GM12878 (cell line): ENCODE measurements at regions not wholly inside any gene's neighbourhood (a gene's known extent, or its start where the extent isn't known, plus 50 kb on each side); places are given as distances from the start of the nearest gene placed in this dataset.

Source experiments
- ATAC-seq: fragments of 200-7000 bp; cut with Tn5 transposase; 3 replicates; pipeline ENCODE4 v1.9.1; 2020; ENCODE audit warnings: mild to moderate bottlenecking, moderate library complexity
- BruUV-seq: library from RNA; stranded (reverse); fragments of 400-500 nt; replicated peaks from 2 replicates; lab custom pipeline; 2021; lab: Mats Ljungman, UMichigan
- CTCF ChIA-PET: fragments of 300-600 bp; sonication (Branson Sonifier 250); formaldehyde crosslinking; extraction: SDS; loops from one replicate; lab custom pipeline; 2021; ENCODE audit warnings: inconsistent platforms; lab: Yijun Ruan, JAX
- POLR2A ChIA-PET: fragments of 350-600 bp; formaldehyde crosslinking; extraction: SDS; loops from one replicate; lab custom pipeline; 2021; ENCODE audit warnings: inconsistent platforms; lab: Charles Lee
- RAD21 ChIA-PET: fragments of 300-600 bp; sonication (Branson Sonifier 250); formaldehyde crosslinking; loops from one replicate; lab custom pipeline; 2023; ENCODE audit warnings: antibody characterized with exemption; ENCODE audit not compliant: unreplicated experiment; lab: Charles Lee
- SMC1A ChIA-PET: fragments of 300-600 bp; sonication (Branson Sonifier 250); formaldehyde crosslinking; loops from one replicate; lab custom pipeline; 2023; ENCODE audit not compliant: unreplicated experiment, uncharacterized antibody; lab: Charles Lee
- DNase-seq: peaks from one replicate; pipeline ENCODE4 v3.0.0-alpha.2; 2011; ENCODE audit warnings: low read depth, low spot score
- FAIRE-seq: peaks from 3 replicates; lab custom pipeline; 2011; peaks lifted over from hg19 to GRCh38; lab: Jason Lieb, UNC
- H2AFZ ChIP-seq: 2 replicates; pipeline ENCODE4 v1.6.0; 2011; ENCODE audit warnings: low read depth, low read length, control low read depth; ENCODE audit not compliant: control insufficient read depth
- H3K27ac ChIP-seq: 2 replicates; pipeline ENCODE4 v1.5.1; 2011; ENCODE audit warnings: control low read depth; ENCODE audit not compliant: control insufficient read depth, insufficient read depth
- H3K27me3 ChIP-seq, 2 experiments: replicated peaks in 1 of 2; 2 replicates each; pipeline versions ENCODE4 v1.6.0 to v1.6.1; 2011; ENCODE audit warnings: low read length in 1 of 2; ENCODE audit not compliant: control insufficient read depth in 2 of 2, insufficient read depth in 2 of 2
- H3K36me3 ChIP-seq, 2 experiments: 2 replicates each; pipeline ENCODE4 v1.5.1; 2011; ENCODE audit warnings: low read length in 1 of 2; ENCODE audit not compliant: control insufficient read depth in 2 of 2, insufficient read depth in 2 of 2
- H3K4me1 ChIP-seq: 2 replicates; pipeline ENCODE4 v1.6.1; 2011; ENCODE audit warnings: mild to moderate bottlenecking, low read length, moderate library complexity, mixed read lengths; ENCODE audit not compliant: control insufficient read depth, insufficient read depth
- H3K4me2 ChIP-seq: 2 replicates; pipeline ENCODE4 v1.6.0; 2011; ENCODE audit warnings: control low read depth; ENCODE audit not compliant: control insufficient read depth, insufficient read depth
- H3K4me3 ChIP-seq: fragments of 200-600 bp; sonication (generic); 2 replicates; pipeline ENCODE4 v1.5.1; 2016
- H3K79me2 ChIP-seq: 2 replicates; pipeline ENCODE4 v1.6.0; 2011; ENCODE audit warnings: low read length; ENCODE audit not compliant: control insufficient read depth, insufficient read depth
- H3K9ac ChIP-seq: 2 replicates; pipeline ENCODE4 v1.8.0; 2011; ENCODE audit warnings: low read length, control low read depth, mixed read lengths; ENCODE audit not compliant: control insufficient read depth, insufficient read depth
- H3K9me3 ChIP-seq: replicated peaks from 3 replicates; pipeline ENCODE4 v1.5.1; 2011; ENCODE audit warnings: mild to moderate bottlenecking, low read length; ENCODE audit not compliant: control insufficient read depth, insufficient read depth
- H4K20me1 ChIP-seq: 2 replicates; pipeline ENCODE4 v1.6.0; 2011; ENCODE audit not compliant: control insufficient read depth, insufficient read depth
- ASH2L ChIP-seq: fragments of 300-600, 200-600 bp; sonication (generic); IDR thresholded peaks from 2 replicates; pipeline ENCODE4 v1.6.1; 2017; ENCODE audit warnings: low read depth, mild to moderate bottlenecking, borderline replicate concordance
- ATF2 ChIP-seq: IDR thresholded peaks from 2 replicates; pipeline ENCODE4 v1.6.1; 2012; ENCODE audit warnings: low read length, inconsistent platforms
- BCL11A ChIP-seq: IDR thresholded peaks from 2 replicates; pipeline ENCODE4 v1.6.1; 2011; ENCODE audit warnings: low read depth, low read length
- ESRRA ChIP-seq: IDR thresholded peaks from 2 replicates; pipeline ENCODE4 v1.6.1; 2012; ENCODE audit warnings: mild to moderate bottlenecking, low read length, improper control_type of control experiment
- MAX ChIP-seq: IDR thresholded peaks from 2 replicates; pipeline ENCODE4 v1.6.1; 2012; ENCODE audit warnings: low read depth, low read length, improper control_type of control experiment
- NR2C2 ChIP-seq: IDR thresholded peaks from 2 replicates; pipeline ENCODE4 v1.6.1; 2011; ENCODE audit warnings: borderline replicate concordance, low read depth; ENCODE audit not compliant: control insufficient read depth, insufficient read length
- POU2F2 ChIP-seq: IDR thresholded peaks from 3 replicates; pipeline ENCODE4 v1.6.1; 2011; ENCODE audit warnings: low read depth, mild to moderate bottlenecking, low read length, borderline replicate concordance
- SIN3A ChIP-seq: IDR thresholded peaks from 2 replicates; pipeline ENCODE4 v1.6.1; 2012; ENCODE audit warnings: low read depth, low read length, improper control_type of control experiment
- SUZ12 ChIP-seq: fragments of 200-600 bp; sonication (generic); IDR thresholded peaks from one replicate; pipeline ENCODE4 v1.6.1; 2018; ENCODE audit warnings: antibody characterized with exemption, mild to moderate bottlenecking; ENCODE audit not compliant: unreplicated experiment
- TCF12 ChIP-seq: IDR thresholded peaks from 2 replicates; pipeline ENCODE4 v1.6.1; 2011; ENCODE audit warnings: low read depth, mild to moderate bottlenecking, low read length
- YBX1 ChIP-seq: fragments of 450-650 bp; IDR thresholded peaks from 2 replicates; pipeline ENCODE4 v1.6.1; 2016; ENCODE audit warnings: antibody characterized with exemption
- WGBS: methylation state at CpG from one replicate; pipeline ENCODE4 v1.1.6; 2016; ENCODE audit warnings: low lambda C conversion rate; ENCODE audit not compliant: insufficient replicate concordance, insufficient coverage; ENCODE audit errors: missing lambda C conversion rate; 5-methylcytosine and 5-hydroxymethylcytosine counted together
- in situ Hi-C: fragments of 300-500 bp; cut with MboI; formaldehyde crosslinking; loops from 9 replicates; pipeline ENCODE4 v1.14.3; 2018; ENCODE audit warnings: mixed read lengths
- intact Hi-C: fragments of 100-400 bp; cut with micrococcal nuclease; formaldehyde crosslinking; loops from one replicate; pipeline ENCODE4 v1.14.2; 2022; ENCODE audit not compliant: unreplicated experiment
- TF ChIP-seq, protein P1 (sequence below): fragments of 150-350 bp; IDR thresholded peaks from 2 replicates; pipeline ENCODE4 v1.6.1; 2016; ENCODE audit warnings: low read depth, low read length

DNA sequence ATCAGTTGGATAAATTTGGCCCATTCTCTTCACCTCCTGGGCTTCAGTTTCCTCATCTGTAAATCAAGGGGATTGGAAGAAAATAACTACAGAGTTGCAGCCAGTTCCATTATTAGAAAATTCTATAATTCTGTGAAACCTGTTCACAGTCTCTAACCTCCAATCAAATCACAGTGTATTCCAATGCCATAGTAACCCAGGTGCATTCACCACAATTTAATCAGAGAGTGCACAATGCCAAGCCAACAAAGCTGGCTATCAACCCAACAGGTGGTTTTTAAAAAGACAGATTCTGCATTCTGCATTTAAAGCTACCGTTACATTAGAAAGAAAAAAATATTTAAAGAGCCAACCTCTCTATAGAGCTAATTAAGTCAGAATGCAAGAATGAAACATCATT, 308.6 kb downstream of the RNF144A start (continued):
- TF ChIP-seq ASH2L = no peak
- no peak for TF ChIP-seq ESRRA
- TF ChIP-seq MAX = no peak
- TF ChIP-seq ATF2 = no peak
- no peak for TF ChIP-seq SIN3A

GRCh38 chr2:7226501-7226900, 309.3 kb downstream of the RNF144A start:
- H3K9ac ChIP-seq = no peak overlapping the region
- no peaks in the 10 kb centered on the region for H3K4me1 ChIP-seq
- RAD21 ChIA-PET = no interaction called here
- no peaks in the 10 kb centered on the region; the same call in 2 of the 3 replicates for H3K9me3 ChIP-seq
- intact Hi-C loops = no loop called here
- FAIRE-seq (no peak), DNase-seq (no peak)
- H3K4me3 ChIP-seq = no peak overlapping the region
- no peaks in the 10 kb centered on the region for H3K36me3 ChIP-seq
- no peaks in the 10 kb centered on the region for H4K20me1 ChIP-seq
- no peak overlapping the region for H2AFZ ChIP-seq
- SMC1A ChIA-PET = interaction anchor here (1.3 kb wide), 1 partner anchor 14 kb away, joined by 3 read pairs; no protein-coding TSS in a partner anchor
- BruUV-seq = no TSS peak
- TF ChIP-seq NR2C2 = no peak
- no peak for TF ChIP-seq POU2F2
- TF ChIP-seq YBX1 = no peak
- TF ChIP-seq BCL11A = no peak
- TF ChIP-seq, protein P1, sequence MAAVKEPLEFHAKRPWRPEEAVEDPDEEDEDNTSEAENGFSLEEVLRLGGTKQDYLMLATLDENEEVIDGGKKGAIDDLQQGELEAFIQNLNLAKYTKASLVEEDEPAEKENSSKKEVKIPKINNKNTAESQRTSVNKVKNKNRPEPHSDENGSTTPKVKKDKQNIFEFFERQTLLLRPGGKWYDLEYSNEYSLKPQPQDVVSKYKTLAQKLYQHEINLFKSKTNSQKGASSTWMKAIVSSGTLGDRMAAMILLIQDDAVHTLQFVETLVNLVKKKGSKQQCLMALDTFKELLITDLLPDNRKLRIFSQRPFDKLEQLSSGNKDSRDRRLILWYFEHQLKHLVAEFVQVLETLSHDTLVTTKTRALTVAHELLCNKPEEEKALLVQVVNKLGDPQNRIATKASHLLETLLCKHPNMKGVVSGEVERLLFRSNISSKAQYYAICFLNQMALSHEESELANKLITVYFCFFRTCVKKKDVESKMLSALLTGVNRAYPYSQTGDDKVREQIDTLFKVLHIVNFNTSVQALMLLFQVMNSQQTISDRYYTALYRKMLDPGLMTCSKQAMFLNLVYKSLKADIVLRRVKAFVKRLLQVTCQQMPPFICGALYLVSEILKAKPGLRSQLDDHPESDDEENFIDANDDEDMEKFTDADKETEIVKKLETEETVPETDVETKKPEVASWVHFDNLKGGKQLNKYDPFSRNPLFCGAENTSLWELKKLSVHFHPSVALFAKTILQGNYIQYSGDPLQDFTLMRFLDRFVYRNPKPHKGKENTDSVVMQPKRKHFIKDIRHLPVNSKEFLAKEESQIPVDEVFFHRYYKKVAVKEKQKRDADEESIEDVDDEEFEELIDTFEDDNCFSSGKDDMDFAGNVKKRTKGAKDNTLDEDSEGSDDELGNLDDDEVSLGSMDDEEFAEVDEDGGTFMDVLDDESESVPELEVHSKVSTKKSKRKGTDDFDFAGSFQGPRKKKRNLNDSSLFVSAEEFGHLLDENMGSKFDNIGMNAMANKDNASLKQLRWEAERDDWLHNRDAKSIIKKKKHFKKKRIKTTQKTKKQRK = no peak
- no peak for TF ChIP-seq TCF12
- TF ChIP-seq SUZ12 = no peak
- TF ChIP-seq, all 136 proteins: peak for 0
- ATAC-seq = no peak
- in situ Hi-C loops = no loop called here
- 0% methylated on average over 1 of the region's 1 CpG for WGBS
- ChIA-PET CTCF (no interaction called here), POLR2A (no interaction called here)
- Histone ChIP-seq H3K27ac (no peak overlapping the region), H3K4me2 (no peak overlapping the region), H3K79me2 (no peaks in the 10 kb centered on the region), H3K27me3 (no peaks in the 10 kb centered on the region)
